HG03045 (cell line): ENCODE measurements at regions not wholly inside any gene's neighbourhood (a gene's known extent, or its start where the extent isn't known, plus 50 kb on each side); places are given as distances from the start of the nearest gene placed in this dataset.

ENCODE experiments used
- ATAC-seq: cut with Tn5 transposase; IDR thresholded peaks from one replicate; pipeline ENCODE4 v1.9.1; 2021; ENCODE audit warnings: mild to moderate bottlenecking, moderate library complexity; ENCODE audit not compliant: unreplicated experiment

DNA sequence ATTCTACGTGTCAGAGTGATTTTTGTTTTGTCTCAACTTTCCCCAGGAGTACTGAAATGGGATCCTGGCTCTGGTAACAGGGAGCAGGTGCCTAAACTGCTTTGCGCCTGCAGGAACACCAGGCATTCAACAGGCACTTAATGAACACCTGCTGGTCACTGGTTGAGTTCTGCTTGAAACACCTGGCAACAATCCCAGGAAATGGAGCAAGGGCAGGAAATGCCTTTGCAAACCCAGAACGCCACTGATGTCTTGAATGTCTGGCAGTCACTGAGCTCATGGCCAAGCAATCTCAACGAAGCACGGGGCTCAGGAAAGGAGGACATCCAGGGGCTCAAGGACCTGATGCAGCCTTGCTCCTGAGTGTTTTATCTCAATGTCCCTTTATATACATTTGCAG lies 360.0 kb upstream of the RAB6C start:
- no peak for ATAC-seq

DNA sequence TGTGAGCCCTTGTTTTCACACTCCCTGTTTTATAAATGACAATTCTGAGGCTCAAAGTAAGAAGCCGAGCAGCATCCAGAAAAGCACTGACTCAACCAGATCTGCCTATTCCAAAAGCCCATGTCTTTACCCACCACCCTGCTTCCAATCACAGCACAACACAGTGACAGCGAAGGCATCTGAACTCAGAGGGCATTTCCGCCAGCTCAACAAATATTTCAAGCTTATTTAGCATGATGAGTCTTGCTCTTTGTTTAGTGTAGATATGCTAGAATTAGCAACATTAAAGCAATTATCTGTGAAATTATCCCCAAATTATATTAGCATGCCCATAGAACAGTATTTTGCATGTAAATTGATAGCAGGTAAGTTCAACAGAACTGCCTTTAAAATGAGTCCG lies 359.1 kb upstream of the RAB6C start:
- ATAC-seq: no peak

DNA sequence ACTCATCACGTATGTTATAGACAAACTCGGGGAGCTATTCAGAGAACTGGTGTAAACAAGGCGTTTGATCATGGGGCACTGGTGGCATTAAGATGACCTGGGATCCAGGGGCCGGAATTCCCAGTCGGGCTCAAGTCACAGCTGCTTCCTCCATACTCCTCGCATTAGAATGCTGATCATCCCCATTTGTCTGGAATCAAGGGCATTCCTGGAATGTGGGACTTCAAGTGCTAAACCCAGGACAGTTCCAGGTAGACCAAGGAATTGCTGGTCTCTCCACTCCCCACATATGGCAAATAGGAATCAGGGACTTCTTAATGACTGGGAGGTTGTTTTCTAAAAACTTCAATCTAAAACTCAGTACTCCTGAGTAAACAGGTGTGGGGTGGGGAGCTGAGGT lies 355.7 kb upstream of the RAB6C start:
- ATAC-seq: no peak

DNA sequence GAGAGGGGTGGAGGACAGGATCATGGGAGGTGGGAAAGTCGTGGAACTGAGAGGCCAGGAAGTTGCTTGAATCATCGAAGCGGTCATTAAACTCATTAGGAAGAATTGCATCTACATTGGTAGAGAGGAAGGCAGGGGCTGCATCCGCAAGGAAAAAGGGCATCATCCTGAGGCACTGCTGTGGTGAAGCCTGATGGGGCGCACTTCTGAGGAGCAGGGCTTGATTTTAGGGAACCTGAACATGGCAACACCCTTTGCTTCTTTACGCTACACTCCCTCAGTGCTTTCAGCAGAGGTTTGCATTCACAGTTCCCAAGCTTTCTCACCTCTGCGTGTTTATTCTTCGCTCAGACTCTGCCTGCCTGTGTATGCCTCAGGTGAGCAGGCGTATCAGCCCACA lies 352.0 kb upstream of the RAB6C start:
- no peak for ATAC-seq

DNA sequence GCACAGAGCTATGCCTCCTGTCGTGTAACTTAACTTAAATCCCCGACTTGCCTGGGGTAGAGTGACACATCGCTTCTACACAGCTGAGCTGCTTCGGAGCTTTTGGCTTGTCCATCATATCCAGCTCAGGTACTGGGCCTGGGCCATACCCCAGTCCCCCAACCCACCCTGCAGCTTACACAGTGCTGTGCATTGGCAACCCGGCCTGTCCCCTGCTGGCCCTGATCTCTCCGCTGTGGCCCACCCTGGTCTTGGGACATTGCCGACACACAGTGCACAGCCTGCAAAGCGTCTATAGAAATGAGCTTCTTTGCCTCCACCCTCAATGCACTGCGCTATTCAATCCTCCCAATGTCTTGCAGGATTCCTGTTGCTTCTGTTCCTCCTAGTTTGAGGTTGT lies 342.8 kb upstream of the RAB6C start:
- ATAC-seq: no peak

DNA sequence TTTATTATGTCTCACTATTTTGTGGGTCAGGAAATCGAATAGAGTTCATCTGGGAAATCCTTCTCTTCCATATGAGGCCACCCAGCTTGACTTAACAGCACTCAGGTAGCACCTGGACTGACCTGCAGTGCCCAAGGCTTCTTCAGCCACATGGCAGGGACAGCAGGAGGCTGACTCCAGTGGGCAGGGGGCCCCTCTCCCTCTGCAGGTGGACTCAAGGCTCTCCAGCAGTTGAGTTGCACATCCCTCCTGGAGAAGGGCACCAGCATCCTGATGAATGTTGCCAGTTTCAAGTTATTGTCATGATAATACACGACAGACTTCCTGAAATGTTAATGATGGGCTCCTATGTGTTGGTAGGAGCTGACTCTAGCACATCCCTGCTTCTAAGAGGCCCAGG lies 338.1 kb upstream of the RAB6C start:
- no peak for ATAC-seq

DNA sequence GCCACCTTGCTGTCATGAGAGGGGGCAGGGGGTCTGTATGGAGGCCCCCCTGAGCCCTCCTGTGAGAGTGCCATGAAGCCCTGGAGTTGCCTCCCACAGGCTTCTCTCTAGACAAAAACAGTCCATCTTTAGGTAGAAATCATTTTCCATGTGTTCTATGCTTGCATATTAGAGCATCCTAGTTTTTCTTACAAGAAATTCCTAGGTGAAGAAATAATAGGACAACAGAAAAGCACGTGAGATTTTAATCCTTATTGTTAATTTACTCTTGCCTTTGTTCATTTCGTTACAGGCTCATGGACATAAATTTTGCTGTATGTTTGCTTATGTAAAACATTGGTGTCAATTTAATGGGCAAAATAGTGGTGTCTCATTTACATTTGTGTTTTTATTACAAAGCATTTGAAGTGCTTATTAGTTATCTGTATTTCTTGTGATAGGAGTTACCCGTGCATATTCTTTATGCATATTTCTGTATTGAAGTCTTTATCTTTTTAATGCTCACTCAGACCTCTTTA lies 336.9 kb upstream of the RAB6C start:
- no peak for ATAC-seq

DNA sequence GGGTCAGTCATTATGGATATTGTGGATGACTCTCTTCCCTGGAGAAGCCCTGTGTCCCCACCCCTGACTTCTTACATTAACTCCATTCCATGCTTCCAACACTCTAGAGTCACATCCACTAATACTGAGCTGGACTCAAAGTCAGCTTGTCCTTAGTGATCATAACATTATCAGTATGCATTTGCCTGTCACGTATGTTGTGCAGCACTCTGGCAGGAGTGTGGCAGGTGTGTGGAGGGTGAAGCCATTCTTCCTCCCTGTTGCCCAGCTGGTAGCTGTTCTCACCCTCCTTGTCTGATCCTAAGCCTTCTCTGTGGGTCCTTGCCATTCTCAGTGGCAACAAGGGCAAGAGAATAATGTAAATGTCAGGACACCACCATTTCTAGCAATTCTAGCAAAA lies 334.1 kb upstream of the RAB6C start:
- no peak for ATAC-seq

DNA sequence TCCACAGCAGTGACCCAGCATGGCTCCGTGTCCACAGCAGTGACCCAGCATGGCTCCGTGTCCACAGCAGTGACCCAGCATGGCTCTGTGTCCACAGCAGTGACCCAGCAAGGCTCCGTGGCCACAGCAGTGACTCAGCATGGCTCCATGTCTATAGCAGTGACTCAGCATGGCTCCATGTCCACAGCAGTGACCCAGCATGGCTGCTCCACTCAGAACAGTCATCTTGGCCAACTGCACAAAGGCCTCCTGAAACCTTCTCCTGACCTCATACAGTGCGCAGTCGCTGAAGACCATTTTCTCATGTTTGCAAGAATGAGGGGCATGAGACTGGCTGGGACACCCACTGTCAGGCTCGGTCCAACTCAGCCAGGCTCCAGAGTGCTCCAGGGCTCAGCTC lies 333.4 kb upstream of the RAB6C start:
- no peak for ATAC-seq

DNA sequence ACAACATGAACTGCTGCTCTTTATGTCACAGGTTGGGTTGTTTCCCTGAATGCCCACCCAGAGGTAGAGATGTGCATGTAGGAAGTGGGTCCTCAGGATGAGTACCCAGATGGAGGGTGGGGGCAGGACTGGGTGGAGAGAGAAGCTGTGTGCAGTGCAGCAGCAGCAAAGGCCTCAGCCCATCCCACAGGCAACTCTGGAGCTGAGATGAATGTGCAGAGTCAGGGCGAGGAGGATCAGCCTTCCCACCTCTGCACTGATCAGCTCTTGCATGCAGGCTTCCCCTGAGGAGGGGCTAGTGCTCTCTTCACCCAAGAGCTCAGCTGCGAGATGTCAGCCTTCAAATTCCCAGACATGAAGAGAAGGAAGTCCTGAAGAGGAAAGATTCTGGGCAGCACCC lies 326.2 kb upstream of the RAB6C start:
- ATAC-seq: no peak

DNA sequence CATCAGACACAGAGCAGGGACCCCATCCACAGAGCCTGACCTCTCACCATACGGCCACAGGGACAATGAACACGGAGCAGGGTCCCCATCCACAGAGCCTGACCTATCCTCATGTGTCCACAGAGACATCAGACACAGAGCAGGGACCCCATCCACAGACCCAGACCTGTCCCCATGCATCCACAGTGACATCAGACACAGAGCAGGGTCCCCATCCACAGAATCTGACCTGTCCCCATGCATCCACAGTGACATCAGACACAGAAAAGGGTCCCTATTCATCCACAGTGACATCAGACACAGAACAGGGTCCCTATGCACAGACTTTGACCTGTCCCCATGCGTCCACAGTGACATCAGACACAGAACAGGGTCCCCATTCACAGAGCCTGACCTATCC lies 325.1 kb upstream of the RAB6C start:
- ATAC-seq: no peak

DNA sequence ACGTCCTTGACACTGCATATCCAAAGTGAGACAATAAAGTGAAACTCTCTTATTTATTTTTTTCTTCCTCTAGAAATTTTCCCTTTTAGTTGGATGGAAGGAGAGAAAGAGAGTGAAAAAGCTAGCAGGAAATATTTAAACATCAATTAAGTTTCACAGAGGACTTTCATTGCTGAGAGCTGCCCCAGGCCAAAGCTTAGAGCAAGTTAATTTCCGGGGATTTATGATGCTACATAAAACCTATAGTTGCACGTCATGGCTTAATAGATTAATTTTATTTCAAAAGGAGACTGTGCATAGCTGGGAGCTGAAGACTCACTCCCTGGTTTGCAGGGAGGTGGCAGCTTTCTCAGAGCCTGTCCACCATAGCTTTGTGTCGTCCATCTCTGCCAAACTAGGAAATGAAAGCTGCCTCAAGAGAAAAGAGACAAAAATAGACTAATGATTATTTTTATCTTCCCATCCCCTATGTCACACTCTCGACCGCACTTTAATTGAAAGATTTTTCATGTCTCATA lies 323.3 kb upstream of the RAB6C start:
- no peak for ATAC-seq

DNA sequence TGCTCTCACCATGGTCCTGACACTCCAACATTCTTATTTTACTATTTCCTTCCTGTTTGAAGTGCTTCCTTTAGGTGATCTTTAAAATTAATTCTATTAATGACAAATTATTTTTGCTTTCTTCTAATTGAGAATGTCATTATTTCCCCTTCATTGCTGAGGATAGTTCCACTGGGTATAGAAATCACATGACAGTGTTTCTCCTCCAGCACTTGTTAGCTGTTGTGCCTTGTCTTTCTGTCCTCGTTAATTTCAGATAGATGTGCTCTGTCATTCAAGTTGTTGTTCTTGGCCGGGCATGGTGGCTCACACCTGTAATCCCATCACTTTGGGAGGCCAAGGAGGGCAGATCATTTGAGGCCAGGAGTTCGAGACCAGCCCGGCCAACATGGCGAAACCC lies 321.0 kb upstream of the RAB6C start:
- ATAC-seq: no peak

DNA sequence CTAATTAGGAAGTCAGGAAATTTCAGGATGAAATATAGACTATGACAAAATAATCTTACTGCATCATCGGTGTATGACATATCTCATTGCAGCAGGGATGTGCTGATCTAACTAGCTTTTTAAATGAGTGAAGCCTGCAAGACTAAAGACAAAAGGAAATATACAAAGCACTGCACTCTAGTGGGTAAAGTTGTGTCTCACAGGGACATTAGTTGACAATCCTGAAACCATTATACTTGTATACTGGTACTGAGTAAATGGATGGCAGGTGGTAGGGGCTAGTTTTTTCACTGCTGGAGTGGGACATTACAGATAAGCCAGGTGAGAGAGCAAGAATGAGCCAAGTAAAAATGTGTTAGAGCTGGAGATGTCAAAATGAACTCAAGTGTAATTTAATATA lies 317.5 kb upstream of the RAB6C start:
- no peak for ATAC-seq

DNA sequence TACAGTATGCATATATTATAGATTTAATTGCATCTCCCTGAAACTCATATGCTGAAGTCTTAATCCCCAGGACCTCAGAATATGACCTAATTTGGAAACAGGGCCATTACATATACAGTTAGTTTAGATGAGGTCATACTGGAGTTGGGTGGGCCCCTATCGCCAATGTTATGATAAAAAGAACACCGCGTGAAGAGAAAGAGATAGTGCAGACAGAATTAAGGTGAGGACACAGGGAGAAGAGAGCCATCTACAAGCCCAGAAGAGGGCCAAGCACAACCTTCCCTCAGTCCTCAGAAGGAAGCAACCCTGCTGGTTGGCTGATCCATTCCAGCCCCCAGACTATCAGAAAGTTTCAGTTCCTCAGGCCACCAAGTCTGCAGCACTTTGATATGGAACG lies 311.9 kb upstream of the RAB6C start:
- no peak for ATAC-seq

DNA sequence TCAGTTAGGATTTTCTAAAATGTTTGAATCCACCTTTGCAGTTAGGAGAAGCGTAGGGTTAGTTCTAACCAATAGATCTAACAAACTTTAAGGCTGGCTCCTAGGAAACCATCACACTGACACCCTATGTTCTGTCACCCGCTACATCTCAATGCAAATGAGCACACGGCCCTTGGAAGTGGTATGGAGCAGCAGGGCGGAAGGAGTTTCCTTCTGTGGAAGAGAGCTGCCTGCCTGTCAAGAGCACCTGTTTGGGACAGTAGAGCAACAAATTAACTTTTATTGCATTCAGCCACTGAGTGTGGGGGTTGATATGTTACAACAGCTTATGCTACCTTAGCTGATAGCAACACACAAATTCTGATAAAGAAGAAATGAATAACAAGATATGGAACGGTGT lies 306.9 kb upstream of the RAB6C start:
- no peak for ATAC-seq

DNA sequence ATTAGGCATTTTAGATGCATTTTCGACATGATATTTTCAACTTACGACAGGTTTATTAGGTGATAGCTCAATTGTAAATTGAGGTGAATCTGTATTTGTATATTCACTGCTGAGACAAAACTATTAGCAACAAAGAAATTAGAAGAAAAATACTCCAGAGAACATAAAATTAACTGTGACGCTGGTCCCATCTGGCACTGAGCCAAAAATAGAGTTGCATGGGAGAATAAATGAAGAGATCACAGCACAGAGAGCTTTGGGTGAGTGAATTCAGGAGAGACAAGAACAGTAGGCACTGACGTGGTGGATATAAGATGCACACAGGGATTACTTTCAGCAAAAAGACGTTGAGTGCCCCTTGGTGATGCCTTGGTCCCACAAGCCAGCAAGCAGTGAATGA lies 306.2 kb upstream of the RAB6C start:
- no peak for ATAC-seq

DNA sequence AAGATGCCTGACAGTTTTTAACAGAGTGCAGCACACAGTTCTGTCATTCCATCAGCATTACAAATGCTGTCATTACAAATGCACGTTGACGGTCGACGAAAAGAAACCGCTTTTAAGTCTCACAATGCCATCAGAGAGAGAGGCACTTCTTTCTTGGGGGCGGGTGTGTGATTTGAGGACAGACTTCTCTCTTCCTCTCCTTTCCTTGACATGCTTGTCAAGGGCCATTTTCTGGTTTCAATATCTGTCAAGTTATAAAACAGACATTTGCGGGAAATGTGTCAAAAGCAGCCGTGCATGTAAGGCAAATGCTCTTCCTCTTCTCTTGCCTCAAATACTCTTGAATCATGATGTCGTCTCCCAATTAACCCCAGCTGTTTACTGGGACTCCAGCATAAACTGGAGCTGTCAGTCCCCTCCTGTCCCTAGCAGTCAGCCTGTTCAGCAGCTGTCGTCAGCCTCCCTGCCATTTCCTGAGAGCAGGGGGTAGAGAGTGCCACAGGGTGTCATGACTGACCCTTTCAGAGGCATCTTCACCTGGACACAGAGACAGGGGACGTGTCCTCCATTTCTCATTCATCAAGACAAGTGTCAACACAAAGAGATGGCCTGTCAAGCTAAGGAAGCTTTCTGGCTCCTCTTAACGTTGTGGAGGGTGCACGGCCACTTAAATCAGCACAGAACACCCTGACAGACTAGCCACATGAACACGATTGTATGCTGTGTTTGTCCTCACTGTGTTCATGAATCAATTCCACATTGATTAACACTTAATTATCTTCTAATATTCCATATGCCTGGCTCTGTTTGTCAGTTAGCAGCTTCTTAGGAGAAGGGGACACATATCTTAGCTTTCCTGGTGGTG lies 305.4 kb upstream of the RAB6C start:
- ATAC-seq: no peak

DNA sequence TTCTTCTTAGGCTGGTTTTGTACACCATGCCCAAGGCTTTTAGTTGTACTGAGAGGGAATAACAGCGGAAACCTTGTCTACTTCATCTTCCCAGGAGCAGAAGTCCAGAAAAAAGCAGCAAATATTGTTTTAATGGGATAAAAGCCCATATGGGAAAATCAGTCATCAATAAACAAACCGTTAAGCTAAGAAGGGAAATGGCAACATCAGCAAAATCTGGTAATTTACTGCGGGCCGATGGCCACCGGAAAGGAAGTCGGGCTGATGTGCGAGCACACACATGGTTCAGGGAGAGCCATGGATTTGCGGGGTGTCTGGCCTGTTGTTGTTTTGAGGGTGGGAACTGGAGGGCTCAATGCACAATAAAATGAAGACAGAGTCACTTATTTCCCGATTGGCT lies 300.7 kb upstream of the RAB6C start:
- no peak for ATAC-seq

DNA sequence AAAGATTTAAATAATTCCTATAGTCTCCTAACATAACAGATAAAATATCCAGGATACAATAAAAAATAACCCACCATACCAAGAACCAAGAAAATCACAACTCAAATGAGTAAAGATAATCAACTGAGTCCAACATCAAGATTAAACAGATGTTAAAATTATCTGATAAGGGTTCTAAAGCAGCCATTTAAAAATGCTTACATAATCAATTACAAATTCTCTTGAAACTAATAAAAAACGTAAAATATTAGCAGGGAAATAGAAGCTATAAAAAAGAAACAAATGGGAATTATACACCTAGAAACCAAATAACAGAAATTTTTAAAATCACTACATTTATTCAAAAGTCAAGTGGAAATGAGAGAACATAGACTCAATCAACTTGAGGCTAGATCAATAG lies 297.7 kb upstream of the RAB6C start:
- no peak for ATAC-seq

DNA sequence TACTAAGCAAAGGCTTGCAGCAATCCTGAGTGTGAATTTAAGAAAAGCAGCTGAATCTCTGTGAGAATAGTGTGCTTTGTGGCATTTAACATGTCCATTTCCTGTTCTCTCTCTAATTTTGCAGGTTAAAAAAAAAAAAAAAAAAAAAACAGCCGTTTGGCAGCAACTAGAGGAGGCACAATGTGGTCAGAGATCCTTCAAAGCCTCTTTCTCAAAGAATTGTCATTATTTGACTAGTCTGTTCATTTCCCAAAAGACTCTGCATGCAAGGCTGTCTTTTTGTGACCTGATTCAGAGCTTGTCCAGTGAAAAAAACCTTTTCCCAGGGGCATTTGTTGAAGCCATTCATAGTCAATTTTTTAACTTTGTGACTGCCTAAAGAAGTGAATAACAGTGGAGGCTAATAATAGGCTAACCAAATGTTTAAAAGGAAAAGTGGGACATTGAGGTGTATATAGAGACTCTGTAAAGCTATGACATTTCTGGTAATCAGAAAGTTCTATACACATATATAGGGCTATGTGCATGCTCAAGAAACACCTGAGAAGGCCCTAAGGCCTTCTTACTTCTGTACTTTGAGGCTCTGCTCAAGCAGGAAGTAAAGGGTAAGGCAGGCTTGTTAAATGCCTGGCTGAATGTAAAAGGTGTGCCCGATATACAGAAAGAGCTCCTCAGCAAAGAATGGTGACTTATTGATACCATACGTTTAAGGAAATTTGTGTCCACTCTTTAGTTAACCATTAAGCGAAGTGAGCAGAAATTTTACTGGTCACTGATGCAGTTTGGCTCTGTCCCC lies 289.6 kb upstream of the RAB6C start:
- no peak for ATAC-seq

DNA sequence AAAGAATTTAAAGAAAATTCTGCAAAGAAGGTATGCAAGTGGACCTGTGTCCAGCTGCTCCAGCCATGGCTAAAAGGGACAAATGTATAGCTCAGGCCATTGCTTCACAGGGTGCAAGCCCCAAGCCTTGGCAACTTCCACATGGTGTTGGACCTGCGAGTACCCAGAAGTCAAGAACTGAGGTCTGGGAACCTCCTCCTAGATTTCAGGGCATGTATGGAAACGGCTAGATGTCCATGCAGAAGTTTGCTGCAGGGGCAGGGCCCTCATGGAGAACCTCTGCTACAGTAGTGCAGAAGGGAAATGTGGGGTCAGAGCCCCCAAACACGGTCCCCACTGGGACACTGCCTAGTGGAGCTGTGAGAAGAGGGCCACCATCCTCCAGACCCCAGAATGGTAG lies 284.0 kb upstream of the RAB6C start:
- ATAC-seq: no peak
